A549 (cell line): ENCODE measurements at regions not wholly inside any gene's neighbourhood (a gene's known extent, or its start where the extent isn't known, plus 50 kb on each side); places are given as distances from the start of the nearest gene placed in this dataset.

Experiments
- ATAC-seq, 2 experiments: fragments of 200-7000 bp in 1 of 2; fragments of >200 bp in 1 of 2; cut with Nextera tagmentation in 1 of 2; cut with Tn5 transposase in 1 of 2; 3 replicates each; pipeline versions ENCODE4 v1.8.0 to v1.9.1; 2018 to 2020; ENCODE audit warnings: mild to moderate bottlenecking in 1 of 2, moderate library complexity in 1 of 2
- CTCF ChIA-PET: fragments of 300-600 bp; sonication (Branson Sonifier 250); formaldehyde crosslinking; extraction: SDS; loops from one replicate; lab custom pipeline; 2021; ENCODE audit warnings: antibody characterized with exemption, inconsistent platforms; lab: Yijun Ruan, JAX
- POLR2A ChIA-PET: fragments of 350-600 bp; formaldehyde crosslinking; extraction: SDS; loops from one replicate; lab custom pipeline; 2021; ENCODE audit warnings: antibody characterized with exemption, inconsistent platforms; lab: Yijun Ruan, JAX
- DNase-seq, 2 experiments: peaks; one replicate each; pipeline versions ENCODE4 v3.0.0 to v3.0.0-alpha.2; 2011 to 2016; ENCODE audit warnings: low read depth in 1 of 2, low spot score in 1 of 2
- FAIRE-seq: peaks from 2 replicates; lab custom pipeline; 2011; peaks lifted over from hg19 to GRCh38; lab: Jason Lieb, UNC
- H3K27ac ChIP-seq, 2 experiments: fragments of >200 bp; sonication (Bioruptor Twin); formaldehyde crosslinking; 3 replicates each; pipeline ENCODE4 v1.5.1; 2016 to 2017
- H3K4me1 ChIP-seq: fragments of >200 bp; sonication (Bioruptor Twin); formaldehyde crosslinking; 3 replicates; pipeline ENCODE4 v1.6.1; 2016
- H3K4me2 ChIP-seq: fragments of >200 bp; sonication (Bioruptor Twin); formaldehyde crosslinking; 3 replicates; pipeline ENCODE4 v1.6.1; 2016
- H3K4me3 ChIP-seq: fragments of >200 bp; sonication (Bioruptor Twin); formaldehyde crosslinking; 3 replicates; pipeline ENCODE4 v1.5.1; 2016
- H3K9me3 ChIP-seq: fragments of >200 bp; sonication (Bioruptor Twin); formaldehyde crosslinking; 3 replicates; pipeline ENCODE4 v1.6.1; 2016
- BCL3 ChIP-seq: fragments of >200 bp; sonication (Bioruptor Twin); formaldehyde crosslinking; IDR thresholded peaks from 3 replicates; pipeline ENCODE4 v1.6.1; 2016
- BHLHE40 ChIP-seq: IDR thresholded peaks from 2 replicates; pipeline ENCODE4 v1.6.1; 2012; ENCODE audit warnings: low read depth, low read length, inconsistent platforms
- CBX8 ChIP-seq: fragments of 200-600 bp; sonication (generic); IDR thresholded peaks from 2 replicates; pipeline ENCODE4 v1.6.1; 2016
- CEBPB ChIP-seq, 2 experiments: fragments of >200 bp in 1 of 2; sonication (Bioruptor Twin) in 1 of 2; formaldehyde crosslinking in 1 of 2; IDR thresholded peaks; 2 replicates each; pipeline ENCODE4 v1.6.1; 2012 to 2016
- E2F6 ChIP-seq: IDR thresholded peaks from 2 replicates; pipeline ENCODE4 v1.6.1; 2012; ENCODE audit warnings: low read depth, borderline replicate concordance
- EHF ChIP-seq: fragments of 250-450 bp; sonication (Bioruptor Pico); IDR thresholded peaks from 2 replicates; pipeline ENCODE4 v1.5.0; 2020; ENCODE audit warnings: mild to moderate bottlenecking
- ESRRA ChIP-seq: fragments of 150-350 bp; IDR thresholded peaks from 2 replicates; pipeline ENCODE4 v1.6.1; 2014; ENCODE audit warnings: mild to moderate bottlenecking, low read length, borderline replicate concordance
- FOSB ChIP-seq: fragments of 250-450 bp; sonication (Bioruptor Pico); IDR thresholded peaks from 2 replicates; pipeline ENCODE4 v1.5.0; 2020; ENCODE audit warnings: mild to moderate bottlenecking, moderate library complexity
- HEYL ChIP-seq: fragments of 250-450 bp; sonication (Bioruptor Pico); IDR thresholded peaks from 2 replicates; pipeline ENCODE4 v1.8.0; 2021; ENCODE audit warnings: mild to moderate bottlenecking, moderate library complexity
- MAFK ChIP-seq: fragments of 450-650 bp; IDR thresholded peaks from 2 replicates; pipeline ENCODE4 v1.6.1; 2014; ENCODE audit not compliant: partially characterized antibody
- MAX ChIP-seq: IDR thresholded peaks from 2 replicates; pipeline ENCODE4 v1.6.1; 2012
- MAZ ChIP-seq: fragments of 150-350 bp; IDR thresholded peaks from 2 replicates; pipeline ENCODE4 v1.6.1; 2014; ENCODE audit warnings: antibody characterized with exemption, low read depth, low read length, borderline replicate concordance
- MYC ChIP-seq: IDR thresholded peaks from 2 replicates; pipeline ENCODE4 v1.6.1; 2012; ENCODE audit warnings: mild to moderate bottlenecking, inconsistent platforms, low read length, improper control_type of control experiment, borderline replicate concordance
- NFE2L2 ChIP-seq: fragments of 150-350 bp; conservative IDR thresholded peaks from 2 replicates; pipeline ENCODE4 v1.6.1; 2014; ENCODE audit warnings: low read length
- NR3C1 ChIP-seq: fragments of >200 bp; sonication (Bioruptor Twin); formaldehyde crosslinking; IDR thresholded peaks from 3 replicates; pipeline ENCODE4 v1.6.1; 2017
- PBX3 ChIP-seq: IDR thresholded peaks from 2 replicates; pipeline ENCODE4 v1.6.1; 2012
- POLR2A ChIP-seq: IDR thresholded peaks from 2 replicates; pipeline ENCODE4 v1.6.1; 2012; ENCODE audit warnings: mild to moderate bottlenecking, low read length
- POLR2AphosphoS2 ChIP-seq: conservative IDR thresholded peaks from 2 replicates; pipeline ENCODE4 v1.6.1; 2012; ENCODE audit warnings: low read length, improper control_type of control experiment, inconsistent platforms
- RAD21 ChIP-seq, 2 experiments: fragments of >200 bp in 1 of 2; sonication (Bioruptor Twin) in 1 of 2; formaldehyde crosslinking in 1 of 2; IDR thresholded peaks in 1 of 2; conservative IDR thresholded peaks in 1 of 2; 2 replicates in 1 of 2; 3 replicates in 1 of 2; pipeline ENCODE4 v1.6.1; 2012 to 2018; ENCODE audit warnings: inconsistent platforms in 1 of 2
- REST ChIP-seq: fragments of 200-600 bp; sonication (generic); IDR thresholded peaks from 2 replicates; pipeline ENCODE4 v1.6.1; 2016; ENCODE audit warnings: antibody characterized with exemption, mild to moderate bottlenecking, moderate library complexity
- TP53 ChIP-seq: fragments of 250-450 bp; sonication (Bioruptor Pico); IDR thresholded peaks from 2 replicates; pipeline ENCODE4 v1.5.0; 2021; ENCODE audit warnings: mild to moderate bottlenecking, moderate library complexity
- ZFP36 ChIP-seq: fragments of 450-650 bp; IDR thresholded peaks from 2 replicates; pipeline ENCODE4 v1.6.1; 2014; ENCODE audit warnings: borderline replicate concordance; ENCODE audit not compliant: partially characterized antibody
- ZSCAN20 ChIP-seq: fragments of 250-450 bp; sonication (Bioruptor Pico); IDR thresholded peaks from 2 replicates; pipeline ENCODE4 v1.8.0; 2022; ENCODE audit warnings: mild to moderate bottlenecking, moderate library complexity
- WGBS: methylation state at CpG from one replicate; pipeline ENCODE4 v1.1.6; 2017; ENCODE audit errors: missing lambda C conversion rate; 5-methylcytosine and 5-hydroxymethylcytosine counted together
- TF ChIP-seq, protein P1 (sequence below): fragments of 250-450 bp; sonication (Bioruptor Pico); IDR thresholded peaks from 2 replicates; pipeline ENCODE4 v1.5.0; 2021; ENCODE audit warnings: mild to moderate bottlenecking, moderate library complexity, borderline replicate concordance

DNA sequence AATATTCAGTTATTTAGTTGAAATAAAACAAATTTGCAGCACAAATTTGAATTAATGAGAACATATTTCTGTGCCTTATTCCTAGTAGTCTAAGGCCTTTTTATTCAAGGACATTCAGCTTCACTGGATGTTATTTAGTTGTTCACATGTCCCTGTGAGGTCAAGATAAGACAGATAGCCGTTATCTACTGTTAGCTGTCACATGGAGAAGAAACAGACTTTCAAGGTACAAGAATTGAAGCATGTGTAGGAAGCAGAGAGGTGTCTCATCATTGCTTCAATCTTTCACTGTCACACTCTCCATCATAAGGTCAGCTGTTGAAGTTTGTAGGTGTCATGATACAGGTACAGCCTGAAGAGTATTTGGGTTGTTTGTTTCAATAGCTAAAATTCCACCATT lies 112.9 kb upstream of the JAG1 start:
- Histone ChIP-seq H3K4me1 (peaks cover 4% of the 10 kb centered on the region; the same call in 1 of the 3 replicates), H3K9me3 (0 out of 3 replicates have a peak, but pooled peaks cover 2% of the 10 kb centered on the region), H3K4me3 (no peak overlapping the region), H3K4me2 (no peak overlapping the region), H3K27ac (no peak overlapping the region)
- DNase-seq: no peak
- TF ChIP-seq CBX8: no peak
- TF ChIP-seq E2F6: no peak
- no peak for TF ChIP-seq ESRRA
- TF ChIP-seq PBX3: no peak
- no peak for TF ChIP-seq CEBPB (IDR thresholded peaks at IDR 0.05)
- POLR2A ChIA-PET: no interaction called here
- peak; percentile 94 for FAIRE-seq
- no peak for ATAC-seq
- CTCF ChIA-PET: interaction anchor here (1.1 to 1.4 kb wide), 3 partner anchors 13 to 488 kb away, joined by 3 to 4 read pairs (median 3); partner anchors contain the start of gene JAG1
- WGBS: 72% methylated on average over 1 of the region's 1 CpG

GRCh38 chr20:10788055-10788454 lies 114.3 kb upstream of the JAG1 start:
- 73% methylated on average over 2 of the region's 2 CpGs for WGBS
- DNase-seq (no peak), FAIRE-seq (no peak), ATAC-seq (no peak)
- Histone ChIP-seq H3K4me2 (no peak overlapping the region), H3K27ac (no peak overlapping the region), H3K4me3 (no peak overlapping the region), H3K4me1 (peaks cover 4% of the 10 kb centered on the region; the same call in 1 of the 3 replicates), H3K9me3 (0 out of 3 replicates have a peak, but pooled peaks cover 2% of the 10 kb centered on the region)
- TF ChIP-seq EHF (CRISPR knock-in tag) (no peak), RAD21 (conservative IDR thresholded peaks at IDR 0.05 in 1 of 2, IDR thresholded peaks at IDR 0.05 in 1 of 2) (no peak), POLR2AphosphoS2 (no peak), MAZ (no peak), NR3C1 (no peak), FOSB (CRISPR knock-in tag) (no peak), REST (no peak), CBX8 (no peak), MAX (no peak), POLR2A (no peak), NFE2L2 (no peak), ZFP36 (no peak)
- CTCF ChIA-PET: interaction anchor here (1.4 kb wide), 1 partner anchor 114 kb away, joined by 3 read pairs; the partner anchor contains the start of gene JAG1
- POLR2A ChIA-PET: no interaction called here

- WGBS: 91% methylated on average over 4 of the region's 4 CpGs
- Histone ChIP-seq H3K4me2 (no peak overlapping the region), H3K27ac (no peak overlapping the region), H3K9me3 (0 out of 3 replicates have a peak, but pooled peaks cover 2% of the 10 kb centered on the region), H3K4me1 (peaks cover 3% of the 10 kb centered on the region; the same call in 1 of the 3 replicates), H3K4me3 (no peak overlapping the region)
- FAIRE-seq (no peak), DNase-seq (no peak), ATAC-seq (no peak)
- ChIA-PET CTCF (no interaction called here), POLR2A (no interaction called here)
- TF ChIP-seq POLR2AphosphoS2 (no peak), HEYL (CRISPR knock-in tag) (no peak), BHLHE40 (no peak), MYC (no peak), MAFK (no peak), BCL3 (no peak), ZSCAN20 (no peak), TP53 (CRISPR knock-in tag) (no peak)
- TF ChIP-seq, protein P1, sequence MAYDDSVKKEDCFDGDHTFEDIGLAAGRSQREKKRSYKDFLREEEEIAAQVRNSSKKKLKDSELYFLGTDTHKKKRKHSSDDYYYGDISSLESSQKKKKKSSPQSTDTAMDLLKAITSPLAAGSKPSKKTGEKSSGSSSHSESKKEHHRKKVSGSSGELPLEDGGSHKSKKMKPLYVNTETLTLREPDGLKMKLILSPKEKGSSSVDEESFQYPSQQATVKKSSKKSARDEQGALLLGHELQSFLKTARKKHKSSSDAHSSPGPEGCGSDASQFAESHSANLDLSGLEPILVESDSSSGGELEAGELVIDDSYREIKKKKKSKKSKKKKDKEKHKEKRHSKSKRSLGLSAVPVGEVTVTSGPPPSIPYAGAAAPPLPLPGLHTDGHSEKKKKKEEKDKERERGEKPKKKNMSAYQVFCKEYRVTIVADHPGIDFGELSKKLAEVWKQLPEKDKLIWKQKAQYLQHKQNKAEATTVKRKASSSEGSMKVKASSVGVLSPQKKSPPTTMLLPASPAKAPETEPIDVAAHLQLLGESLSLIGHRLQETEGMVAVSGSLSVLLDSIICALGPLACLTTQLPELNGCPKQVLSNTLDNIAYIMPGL: no peak
Observed at GRCh38 chr20:10788877-10789276, 115.1 kb upstream of the JAG1 start.
